ENCODE measurements at regions not wholly inside any gene's neighbourhood (a gene's known extent, or its start where the extent isn't known, plus 50 kb on each side); places are given as distances from the start of the nearest gene placed in this dataset.

DNA sequence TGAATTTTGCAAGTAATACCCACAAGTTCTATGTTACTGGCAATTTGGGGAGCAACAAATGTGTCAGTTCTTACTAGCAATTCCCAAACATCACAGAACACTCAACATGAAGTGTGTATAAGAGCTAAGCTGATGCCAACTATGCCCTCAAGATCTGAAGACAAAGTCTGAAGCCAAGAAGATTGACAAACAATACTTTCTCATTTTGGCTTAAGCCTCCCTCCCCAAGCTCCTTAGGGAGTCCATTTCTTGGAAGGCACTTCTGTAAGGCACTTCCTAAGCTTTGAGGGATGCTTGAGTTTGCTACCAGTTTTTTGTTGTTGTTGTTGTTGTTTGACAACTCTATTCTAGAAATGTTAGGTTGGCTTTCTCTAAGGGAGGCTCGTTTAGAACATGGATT lies 154.4 kb upstream of the ZNF644 start:
- TF ChIP-seq RXRA (IDR thresholded peaks at IDR 0.05; ENCODE audit: insufficient read depth, low read depth, low read length) (no peak), SIN3A (conservative IDR thresholded peaks at IDR 0.05 in 1 of 2, IDR thresholded peaks at IDR 0.05 in 1 of 2; ENCODE audit: low read depth in 1 of 2, low read length in 2 of 2) (no peak), EZH2 (IDR thresholded peaks at IDR 0.05; ENCODE audit: low read depth, low read length, severe bottlenecking) (no peak), EP300 (IDR thresholded peaks at IDR 0.05; ENCODE audit: borderline replicate concordance in 1 of 2, low read depth in 2 of 2, low read length in 2 of 2) (no peak), JUN (IDR thresholded peaks at IDR 0.05; ENCODE audit: low read depth, low read length) (no peak), FOSL1 (IDR thresholded peaks at IDR 0.05; ENCODE audit: insufficient read depth, low read depth, low read length) (no peak), CREB1 (IDR thresholded peaks at IDR 0.05) (no peak), POLR2A (IDR thresholded peaks at IDR 0.05; ENCODE audit: control extremely low read depth in 1 of 2, low read depth in 2 of 2, low read length in 2 of 2) (no peak), NANOG (IDR thresholded peaks at IDR 0.05; ENCODE audit: insufficient read depth, low read depth, low read length, poor library complexity, severe bottlenecking) (no peak), JUND (IDR thresholded peaks at IDR 0.05; ENCODE audit: low read length) (no peak)
- TF ChIP-seq, protein P1, sequence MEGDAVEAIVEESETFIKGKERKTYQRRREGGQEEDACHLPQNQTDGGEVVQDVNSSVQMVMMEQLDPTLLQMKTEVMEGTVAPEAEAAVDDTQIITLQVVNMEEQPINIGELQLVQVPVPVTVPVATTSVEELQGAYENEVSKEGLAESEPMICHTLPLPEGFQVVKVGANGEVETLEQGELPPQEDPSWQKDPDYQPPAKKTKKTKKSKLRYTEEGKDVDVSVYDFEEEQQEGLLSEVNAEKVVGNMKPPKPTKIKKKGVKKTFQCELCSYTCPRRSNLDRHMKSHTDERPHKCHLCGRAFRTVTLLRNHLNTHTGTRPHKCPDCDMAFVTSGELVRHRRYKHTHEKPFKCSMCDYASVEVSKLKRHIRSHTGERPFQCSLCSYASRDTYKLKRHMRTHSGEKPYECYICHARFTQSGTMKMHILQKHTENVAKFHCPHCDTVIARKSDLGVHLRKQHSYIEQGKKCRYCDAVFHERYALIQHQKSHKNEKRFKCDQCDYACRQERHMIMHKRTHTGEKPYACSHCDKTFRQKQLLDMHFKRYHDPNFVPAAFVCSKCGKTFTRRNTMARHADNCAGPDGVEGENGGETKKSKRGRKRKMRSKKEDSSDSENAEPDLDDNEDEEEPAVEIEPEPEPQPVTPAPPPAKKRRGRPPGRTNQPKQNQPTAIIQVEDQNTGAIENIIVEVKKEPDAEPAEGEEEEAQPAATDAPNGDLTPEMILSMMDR (IDR thresholded peaks at IDR 0.05; ENCODE audit: control extremely low read depth in 1 of 3, insufficient read depth in 1 of 3, low read depth in 1 of 3, low read length in 3 of 3), result no peak
- TF ChIP-seq, protein P2, sequence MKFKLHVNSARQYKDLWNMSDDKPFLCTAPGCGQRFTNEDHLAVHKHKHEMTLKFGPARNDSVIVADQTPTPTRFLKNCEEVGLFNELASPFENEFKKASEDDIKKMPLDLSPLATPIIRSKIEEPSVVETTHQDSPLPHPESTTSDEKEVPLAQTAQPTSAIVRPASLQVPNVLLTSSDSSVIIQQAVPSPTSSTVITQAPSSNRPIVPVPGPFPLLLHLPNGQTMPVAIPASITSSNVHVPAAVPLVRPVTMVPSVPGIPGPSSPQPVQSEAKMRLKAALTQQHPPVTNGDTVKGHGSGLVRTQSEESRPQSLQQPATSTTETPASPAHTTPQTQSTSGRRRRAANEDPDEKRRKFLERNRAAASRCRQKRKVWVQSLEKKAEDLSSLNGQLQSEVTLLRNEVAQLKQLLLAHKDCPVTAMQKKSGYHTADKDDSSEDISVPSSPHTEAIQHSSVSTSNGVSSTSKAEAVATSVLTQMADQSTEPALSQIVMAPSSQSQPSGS (IDR thresholded peaks at IDR 0.05; ENCODE audit: low read length), result no peak
- TF ChIP-seq, protein P3, sequence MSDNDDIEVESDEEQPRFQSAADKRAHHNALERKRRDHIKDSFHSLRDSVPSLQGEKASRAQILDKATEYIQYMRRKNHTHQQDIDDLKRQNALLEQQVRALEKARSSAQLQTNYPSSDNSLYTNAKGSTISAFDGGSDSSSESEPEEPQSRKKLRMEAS (IDR thresholded peaks at IDR 0.05), result no peak

Data from H1 (cell line).